ENCODE measurements at regions not wholly inside any gene's neighbourhood (a gene's known extent, or its start where the extent isn't known, plus 50 kb on each side); places are given as distances from the start of the nearest gene placed in this dataset.

DNA sequence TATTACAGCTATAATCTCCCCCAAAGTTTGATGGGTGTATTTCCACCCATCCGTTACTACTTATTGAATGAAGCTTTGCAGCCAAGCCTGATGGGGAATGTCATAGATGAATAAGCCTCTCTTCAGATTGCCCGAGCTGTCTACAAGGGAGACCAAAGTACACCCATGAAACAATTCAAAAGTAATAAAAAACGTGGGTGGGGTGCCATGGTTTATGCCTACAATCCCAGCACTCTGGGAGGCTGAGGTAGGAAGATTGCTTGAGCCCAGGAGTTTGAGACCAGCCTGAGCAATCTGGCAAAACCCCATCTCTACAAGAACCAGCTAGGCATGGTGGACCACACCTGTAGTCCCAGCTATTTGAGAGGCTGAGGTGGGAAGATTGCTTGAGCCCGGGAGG, 419.2 kb downstream of the FGF9 start:
- TF ChIP-seq, protein P1, sequence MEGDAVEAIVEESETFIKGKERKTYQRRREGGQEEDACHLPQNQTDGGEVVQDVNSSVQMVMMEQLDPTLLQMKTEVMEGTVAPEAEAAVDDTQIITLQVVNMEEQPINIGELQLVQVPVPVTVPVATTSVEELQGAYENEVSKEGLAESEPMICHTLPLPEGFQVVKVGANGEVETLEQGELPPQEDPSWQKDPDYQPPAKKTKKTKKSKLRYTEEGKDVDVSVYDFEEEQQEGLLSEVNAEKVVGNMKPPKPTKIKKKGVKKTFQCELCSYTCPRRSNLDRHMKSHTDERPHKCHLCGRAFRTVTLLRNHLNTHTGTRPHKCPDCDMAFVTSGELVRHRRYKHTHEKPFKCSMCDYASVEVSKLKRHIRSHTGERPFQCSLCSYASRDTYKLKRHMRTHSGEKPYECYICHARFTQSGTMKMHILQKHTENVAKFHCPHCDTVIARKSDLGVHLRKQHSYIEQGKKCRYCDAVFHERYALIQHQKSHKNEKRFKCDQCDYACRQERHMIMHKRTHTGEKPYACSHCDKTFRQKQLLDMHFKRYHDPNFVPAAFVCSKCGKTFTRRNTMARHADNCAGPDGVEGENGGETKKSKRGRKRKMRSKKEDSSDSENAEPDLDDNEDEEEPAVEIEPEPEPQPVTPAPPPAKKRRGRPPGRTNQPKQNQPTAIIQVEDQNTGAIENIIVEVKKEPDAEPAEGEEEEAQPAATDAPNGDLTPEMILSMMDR (conservative IDR thresholded peaks at IDR 0.05), result no peak
- H3K27ac ChIP-seq, result no peak overlapping the region

DNA sequence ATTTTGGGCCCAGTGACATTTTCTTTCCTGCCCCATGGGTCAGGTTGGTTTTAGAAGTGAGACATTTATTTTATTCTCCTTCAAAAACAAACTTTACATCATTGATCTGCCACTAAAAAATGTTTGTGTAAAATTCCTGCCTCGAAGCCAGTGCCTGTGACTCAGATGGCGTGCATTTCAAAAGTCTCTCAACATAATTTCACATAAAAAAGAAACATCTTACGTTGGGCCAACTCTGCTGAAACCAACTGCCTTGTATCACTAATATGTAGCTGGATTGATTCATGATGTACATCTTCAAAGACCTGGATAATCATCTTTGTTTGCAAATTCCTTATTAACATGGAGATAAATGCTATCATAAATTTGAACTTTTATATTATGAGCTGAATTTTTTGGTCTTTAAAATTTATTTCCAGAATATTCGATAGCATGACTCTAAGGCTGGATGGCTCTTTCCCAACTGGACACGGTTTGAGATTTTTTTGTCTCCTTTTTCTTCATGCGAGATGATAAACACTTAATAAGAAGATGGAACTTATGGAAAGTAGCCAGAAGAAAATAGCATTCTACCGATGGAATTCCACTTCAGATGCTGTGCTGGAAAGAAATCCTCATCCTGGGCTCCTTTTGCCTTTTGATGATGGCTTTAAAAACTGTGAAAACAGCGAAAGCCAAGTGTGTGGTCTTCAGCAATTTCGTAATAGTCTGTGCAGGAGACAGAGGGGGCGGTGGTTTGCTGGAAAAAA, 420.5 kb downstream of the FGF9 start:
- TF ChIP-seq, protein P1 (conservative IDR thresholded peaks at IDR 0.05), result no peak
- H3K27ac ChIP-seq, result no peak overlapping the region

DNA sequence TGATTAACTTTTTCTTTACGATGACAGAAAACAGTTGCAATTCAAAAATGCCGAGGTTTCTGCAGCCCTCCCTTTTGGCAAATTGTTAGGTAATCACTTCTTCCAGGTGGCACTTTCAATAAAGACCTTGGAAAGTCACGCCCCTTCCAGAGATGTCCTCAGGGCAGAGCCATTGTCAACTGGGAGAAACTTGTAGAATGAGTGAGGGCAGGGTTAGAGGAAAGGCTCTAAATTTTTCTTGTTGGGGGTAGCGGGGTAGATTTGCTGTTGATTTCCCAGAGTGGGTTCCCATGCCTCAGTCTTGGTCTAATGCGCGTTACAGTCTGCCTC, 421.1 kb downstream of the FGF9 start:
- TF ChIP-seq, protein P1 (conservative IDR thresholded peaks at IDR 0.05), result no peak
- H3K27ac ChIP-seq, result no peak overlapping the region

DNA sequence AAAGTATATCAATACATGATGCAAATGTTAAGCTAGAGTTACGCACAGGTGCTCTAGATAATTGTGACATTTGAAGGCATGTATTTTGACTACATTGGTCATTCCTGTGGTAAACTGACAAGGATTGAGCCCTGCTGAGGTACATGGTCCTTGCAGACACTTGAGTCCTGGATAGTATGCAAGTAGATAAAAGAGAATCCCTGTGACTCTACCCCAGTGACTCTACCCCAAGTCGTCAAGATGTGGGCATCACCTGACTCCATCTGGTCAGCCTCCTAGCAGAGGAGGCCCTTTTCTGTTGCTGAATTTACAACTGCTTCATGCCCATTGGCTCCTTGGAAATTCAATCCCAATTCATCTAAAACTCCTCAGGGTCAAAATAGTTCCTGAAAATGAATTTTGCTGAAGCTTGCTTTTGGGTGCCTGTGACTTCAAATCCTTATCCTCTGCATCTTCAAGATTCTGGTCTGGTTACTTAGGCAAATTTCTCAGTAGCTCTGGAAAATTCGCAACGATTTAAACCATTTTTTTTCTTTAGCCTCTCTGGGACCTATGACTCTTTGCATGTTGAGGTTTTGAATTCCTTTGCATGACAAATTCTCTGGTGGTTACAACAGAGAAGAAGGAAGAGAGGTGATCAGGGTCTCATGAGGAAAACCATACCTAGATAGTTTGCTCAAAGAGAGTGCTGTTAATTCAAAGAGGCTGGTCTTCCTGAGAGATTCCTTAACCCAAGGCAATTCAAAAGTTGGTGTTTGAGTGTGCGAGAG, 422.1 kb downstream of the FGF9 start:
- no peak overlapping the region for H3K27ac ChIP-seq
- TF ChIP-seq, protein P1 (conservative IDR thresholded peaks at IDR 0.05), result no peak

DNA sequence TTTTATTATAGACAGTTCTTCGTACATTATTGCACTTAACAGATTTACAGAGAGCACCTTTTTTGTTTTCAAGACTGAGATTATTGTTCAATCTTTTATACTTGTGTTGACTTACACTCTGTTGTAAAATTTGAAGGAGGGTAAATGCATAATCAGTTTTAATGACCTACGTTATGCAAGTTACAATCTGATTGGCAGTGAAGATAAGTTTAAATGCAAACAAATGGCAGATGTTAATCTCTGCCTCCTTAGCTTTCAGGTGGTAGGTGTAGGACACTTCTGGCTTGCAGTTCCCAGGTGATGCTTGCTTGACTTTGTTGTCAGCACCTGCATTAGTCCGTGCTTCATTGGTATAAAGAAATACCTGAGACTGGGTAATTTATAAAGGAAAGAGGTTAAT, 424.9 kb downstream of the FGF9 start:
- TF ChIP-seq, protein P1 (conservative IDR thresholded peaks at IDR 0.05), result no peak
- H3K27ac ChIP-seq, result no peak overlapping the region

DNA sequence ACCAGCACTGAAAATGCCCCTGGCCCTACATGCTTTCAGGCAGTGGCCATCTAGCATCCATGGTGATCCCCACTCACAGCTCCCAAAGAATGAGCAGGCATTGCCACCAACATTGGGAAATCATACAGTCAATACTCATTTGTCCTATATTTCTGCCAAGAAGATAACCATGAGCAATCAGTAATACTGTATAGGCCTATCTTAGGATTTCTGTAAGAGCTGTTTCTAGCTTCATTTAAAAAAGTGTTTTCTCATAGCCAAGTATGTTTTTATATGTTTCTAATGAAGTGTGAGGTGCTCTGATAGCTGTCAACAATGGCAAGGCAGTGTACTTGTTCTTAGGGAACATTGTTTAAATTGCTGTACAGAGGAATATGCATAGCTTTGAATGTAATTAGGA, 428.7 kb downstream of the FGF9 start:
- TF ChIP-seq, protein P1 (conservative IDR thresholded peaks at IDR 0.05), result no peak
- H3K27ac ChIP-seq, result no peak overlapping the region

DNA sequence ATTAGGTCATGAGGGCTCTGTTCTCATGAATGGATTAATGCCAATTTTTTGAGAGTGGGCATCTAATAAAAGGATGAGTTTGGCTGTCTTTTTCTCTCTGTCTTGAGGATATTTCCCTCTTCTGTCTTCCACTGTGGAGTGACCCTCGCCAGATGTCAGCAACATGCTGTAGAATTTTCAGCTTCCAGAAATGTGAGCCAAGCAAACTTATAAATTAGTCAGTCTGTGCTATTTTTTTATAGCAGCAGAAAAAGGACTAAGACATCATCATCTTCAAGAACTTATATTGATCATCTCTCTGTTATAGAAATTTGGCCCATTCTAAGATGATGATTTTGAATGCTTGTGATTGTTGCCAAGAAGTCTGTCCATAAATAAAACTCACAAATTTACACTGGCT, 431.4 kb downstream of the FGF9 start:
- TF ChIP-seq, protein P1 (conservative IDR thresholded peaks at IDR 0.05), result no peak

More for the DNA sequence above, 431.4 kb downstream of the FGF9 start:
- no peak overlapping the region for H3K27ac ChIP-seq
